K562 (cell line): ENCODE measurements at regions not wholly inside any gene's neighbourhood (a gene's known extent, or its start where the extent isn't known, plus 50 kb on each side); places are given as distances from the start of the nearest gene placed in this dataset.

ENCODE experiments used
- ATAC-seq: fragments of 200-7000 bp; cut with Tn5 transposase; 3 replicates; pipeline ENCODE4 v1.9.1; 2020; ENCODE audit warnings: moderate library complexity
- BruUV-seq: library from RNA; stranded (reverse); fragments of 400-500 nt; replicated peaks from 2 replicates; lab custom pipeline; 2021; lab: Mats Ljungman, UMichigan
- CTCF ChIA-PET: fragments of 300-600 bp; formaldehyde crosslinking; extraction: SDS; loops from one replicate; lab custom pipeline; 2021; ENCODE audit warnings: low intra/inter-chr PET ratio; lab: Yijun Ruan, JAX
- POLR2A ChIA-PET: fragments of 300-600, 350-650 bp; sonication (Branson Sonifier 250); formaldehyde crosslinking; extraction: SDS; loops from one replicate; lab custom pipeline; 2021; ENCODE audit warnings: antibody characterized with exemption, inconsistent platforms; lab: Yijun Ruan, JAX
- DNase-seq, 4 experiments: peaks; one replicate each; pipeline versions ENCODE4 v3.0.0 to v3.0.0-alpha.2; 2011 to 2018; ENCODE audit warnings: low spot score in 3 of 4, mixed read lengths in 3 of 4; ENCODE audit errors: extremely low read depth in 1 of 4
- FAIRE-seq: peaks from 2 replicates; lab custom pipeline; 2011; peaks lifted over from hg19 to GRCh38; lab: Jason Lieb, UNC
- H2AFZ ChIP-seq: 2 replicates; pipeline ENCODE4 v1.6.0; 2011; ENCODE audit warnings: low read depth, low read length, control low read depth, inconsistent platforms
- H3K27ac ChIP-seq: fragments of 200-600 bp; 3 replicates; pipeline ENCODE4 v1.8.0; 2011; ENCODE audit warnings: low read depth, mild to moderate bottlenecking, control low read depth, inconsistent platforms, low read length, moderate library complexity, mixed read lengths; ENCODE audit errors: extremely low read depth
- H3K27me3 ChIP-seq, 2 experiments: fragments of 300-600 bp in 1 of 2; 2 replicates in 1 of 2; 3 replicates in 1 of 2; pipeline versions ENCODE4 v1.6.0 to v1.8.0; 2011; ENCODE audit warnings: inconsistent platforms in 2 of 2, low read length in 2 of 2, mild to moderate bottlenecking in 1 of 2, mixed read lengths in 1 of 2, moderate library complexity in 1 of 2; ENCODE audit not compliant: control insufficient read depth in 2 of 2, insufficient read depth in 2 of 2
- H3K36me3 ChIP-seq: fragments of 300-600 bp; 3 replicates; pipeline ENCODE4 v1.8.0; 2011; ENCODE audit warnings: mild to moderate bottlenecking, low read length, inconsistent platforms; ENCODE audit not compliant: control insufficient read depth, insufficient read depth
- H3K4me1 ChIP-seq, 2 experiments: fragments of 200-600 bp in 1 of 2; replicated peaks in 1 of 2; 2 replicates in 1 of 2; 3 replicates in 1 of 2; pipeline versions ENCODE4 v1.5.1 to v1.8.0; 2011; ENCODE audit warnings: inconsistent platforms in 2 of 2, low read length in 2 of 2, mild to moderate bottlenecking in 1 of 2, mixed read lengths in 1 of 2, moderate library complexity in 1 of 2; ENCODE audit not compliant: control insufficient read depth in 2 of 2, insufficient read depth in 2 of 2
- H3K4me2 ChIP-seq: 2 replicates; pipeline ENCODE4 v1.6.1; 2011; ENCODE audit warnings: low read length, control low read depth, inconsistent platforms, mixed read lengths; ENCODE audit not compliant: insufficient read depth
- H3K4me3 ChIP-seq: fragments of 200-600 bp; sonication (generic), shearing (Covaris generic); 2 replicates; pipeline ENCODE4 v1.5.1; 2016; ENCODE audit warnings: control low read depth, inconsistent platforms
- H3K79me2 ChIP-seq: fragments of 200-600 bp; 3 replicates; pipeline ENCODE4 v1.8.0; 2011; ENCODE audit warnings: low read length, inconsistent platforms; ENCODE audit not compliant: control insufficient read depth, insufficient read depth
- H3K9ac ChIP-seq, 2 experiments: 2 replicates each; pipeline versions ENCODE4 v1.6.0 to v1.6.1; 2011; ENCODE audit warnings: low read depth in 2 of 2, low read length in 2 of 2, control low read depth in 1 of 2, inconsistent platforms in 1 of 2, mild to moderate bottlenecking in 1 of 2, mixed read lengths in 1 of 2; ENCODE audit not compliant: insufficient read depth in 1 of 2
- H3K9me1 ChIP-seq: one replicate; pipeline ENCODE4 v1.6.0; 2011; ENCODE audit warnings: inconsistent platforms, mild to moderate bottlenecking, low read length, moderate library complexity; ENCODE audit not compliant: control insufficient read depth, insufficient read depth
- H3K9me3 ChIP-seq: replicated peaks from 2 replicates; pipeline ENCODE4 v1.5.1; 2011; ENCODE audit warnings: low read depth, low read length, inconsistent platforms; ENCODE audit not compliant: control insufficient read depth, insufficient read depth
- H4K20me1 ChIP-seq: replicated peaks from 2 replicates; pipeline ENCODE4 v1.6.1; 2011; ENCODE audit warnings: low read length, inconsistent platforms, mixed read lengths; ENCODE audit not compliant: control insufficient read depth, insufficient read depth
- BCL6 ChIP-seq: fragments of 250-450 bp; sonication (Bioruptor Pico); IDR thresholded peaks from 2 replicates; pipeline ENCODE4 v1.4.0; 2020
- E4F1 ChIP-seq: fragments of 250-450 bp; sonication (Bioruptor Pico); IDR thresholded peaks from 2 replicates; pipeline ENCODE4 v1.5.0; 2021; ENCODE audit warnings: mild to moderate bottlenecking, borderline replicate concordance
- HMBOX1 ChIP-seq: sonication (generic); IDR thresholded peaks from 2 replicates; pipeline ENCODE4 v1.6.1; 2016
- HNRNPK ChIP-seq: fragments of 200-400 bp; formaldehyde crosslinking; IDR thresholded peaks from one replicate; pipeline ENCODE4 v1.6.1; 2018; ENCODE audit warnings: mild to moderate bottlenecking, low read depth, low read length; ENCODE audit not compliant: poor library complexity, severe bottlenecking
- MLLT1 ChIP-seq, 2 experiments: fragments of 450-650 bp; IDR thresholded peaks; 2 replicates each; pipeline ENCODE4 v1.6.1; 2016
- NR1H2 ChIP-seq: sonication (generic); formaldehyde crosslinking; IDR thresholded peaks from 2 replicates; pipeline ENCODE4 v1.4.0; 2020; ENCODE audit warnings: mild to moderate bottlenecking, missing genetic modification reagents
- POLR2A ChIP-seq: fragments of 450-650 bp; conservative IDR thresholded peaks from 2 replicates; pipeline ENCODE4 v1.6.1; 2016
- POLR3G ChIP-seq: IDR thresholded peaks from 2 replicates; pipeline ENCODE4 v1.6.1; 2011; ENCODE audit not compliant: insufficient read length, insufficient replicate concordance; ENCODE audit errors: extremely low read depth
- RBM22 ChIP-seq: fragments of 200-400 bp; formaldehyde crosslinking; IDR thresholded peaks from 2 replicates; pipeline ENCODE4 v1.6.1; 2018; ENCODE audit warnings: low read length, low read depth; ENCODE audit not compliant: poor library complexity, severe bottlenecking
- SLC30A9 ChIP-seq: fragments of 250-450 bp; sonication (Bioruptor Pico); IDR thresholded peaks from 2 replicates; pipeline ENCODE4 v1.8.0; 2022; ENCODE audit warnings: mild to moderate bottlenecking, moderate library complexity
- SMAD4 ChIP-seq: fragments of 250-450 bp; sonication (Bioruptor Pico); conservative IDR thresholded peaks from 2 replicates; pipeline ENCODE4 v1.8.0; 2021; ENCODE audit warnings: inconsistent platforms, mild to moderate bottlenecking, moderate library complexity
- THAP12 ChIP-seq: fragments of 250-450 bp; sonication (Bioruptor Pico); IDR thresholded peaks from 2 replicates; pipeline ENCODE4 v1.9.0; 2021; ENCODE audit warnings: mild to moderate bottlenecking, inconsistent platforms
- WGBS: fragments of 100-300 bp; shearing (Covaris generic); methylation state at CpG from one replicate; pipeline ENCODE4 v1.1.6; 2016; ENCODE audit warnings: low coverage, mixed read lengths; ENCODE audit not compliant: insufficient coverage; ENCODE audit errors: missing lambda C conversion rate; 5-methylcytosine and 5-hydroxymethylcytosine counted together
- in situ Hi-C: fragments of 300-500 bp; cut with MboI; formaldehyde crosslinking; loops from 4 replicates; pipeline ENCODE4 v1.15.0; 2018; ENCODE audit warnings: inconsistent platforms, mixed read lengths
- intact Hi-C: fragments of 100-400 bp; cut with micrococcal nuclease; formaldehyde crosslinking; loops from 2 replicates; pipeline ENCODE4 v1.14.2; 2022
- TF ChIP-seq, protein P1 (sequence below): fragments of 250-450 bp; sonication (Bioruptor Pico); IDR thresholded peaks from 2 replicates; pipeline ENCODE4 v1.5.0; 2022; ENCODE audit warnings: mild to moderate bottlenecking

- no peak for TF ChIP-seq E4F1 (CRISPR knock-in tag)
These were observed 190.3 kb downstream of the LPIN1 start (continued) for GRCh38 chr2:11936761-11937160.

- WGBS, result 77% methylated on average over 11 of the region's 11 CpGs
- H3K27me3 ChIP-seq, result no peaks in the 10 kb centered on the region
- H3K9ac ChIP-seq, result no peak overlapping the region
- BruUV-seq, result no TSS peak
- in situ Hi-C loops, result no loop called here
- H2AFZ ChIP-seq, result no peak overlapping the region
- ATAC-seq, result no peak
- no peak overlapping the region for H3K27ac ChIP-seq
- H3K9me3 ChIP-seq, result no peaks in the 10 kb centered on the region
- H3K36me3 ChIP-seq, result no peaks in the 10 kb centered on the region
- POLR2A ChIA-PET, result no interaction called here
- CTCF ChIA-PET, result no interaction called here
- DNase-seq, result no peak
- intact Hi-C loops, result no loop called here
- no peaks in the 10 kb centered on the region for H4K20me1 ChIP-seq
- H3K4me3 ChIP-seq, result no peak overlapping the region
- H3K4me2 ChIP-seq, result no peak overlapping the region
- FAIRE-seq, result no peak
- no peaks in the 10 kb centered on the region for H3K9me1 ChIP-seq
- peaks cover 9 to 29% of the 10 kb centered on the region in 2 experiments for H3K4me1 ChIP-seq
- no peaks in the 10 kb centered on the region for H3K79me2 ChIP-seq
- no peak for TF ChIP-seq HMBOX1
- TF ChIP-seq POLR3G, result no peak
- TF ChIP-seq THAP12 (CRISPR knock-in tag), result no peak
- TF ChIP-seq, protein P1, sequence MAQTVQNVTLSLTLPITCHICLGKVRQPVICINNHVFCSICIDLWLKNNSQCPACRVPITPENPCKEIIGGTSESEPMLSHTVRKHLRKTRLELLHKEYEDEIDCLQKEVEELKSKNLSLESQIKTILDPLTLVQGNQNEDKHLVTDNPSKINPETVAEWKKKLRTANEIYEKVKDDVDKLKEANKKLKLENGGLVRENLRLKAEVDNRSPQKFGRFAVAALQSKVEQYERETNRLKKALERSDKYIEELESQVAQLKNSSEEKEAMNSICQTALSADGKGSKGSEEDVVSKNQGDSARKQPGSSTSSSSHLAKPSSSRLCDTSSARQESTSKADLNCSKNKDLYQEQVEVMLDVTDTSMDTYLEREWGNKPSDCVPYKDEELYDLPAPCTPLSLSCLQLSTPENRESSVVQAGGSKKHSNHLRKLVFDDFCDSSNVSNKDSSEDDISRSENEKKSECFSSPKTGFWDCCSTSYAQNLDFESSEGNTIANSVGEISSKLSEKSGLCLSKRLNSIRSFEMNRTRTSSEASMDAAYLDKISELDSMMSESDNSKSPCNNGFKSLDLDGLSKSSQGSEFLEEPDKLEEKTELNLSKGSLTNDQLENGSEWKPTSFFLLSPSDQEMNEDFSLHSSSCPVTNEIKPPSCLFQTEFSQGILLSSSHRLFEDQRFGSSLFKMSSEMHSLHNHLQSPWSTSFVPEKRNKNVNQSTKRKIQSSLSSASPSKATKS (CRISPR knock-in tag), result no peak
- no peak for TF ChIP-seq SLC30A9 (CRISPR knock-in tag)
- TF ChIP-seq NR1H2 (CRISPR knock-in tag), result no peak
- no peak for TF ChIP-seq RBM22
- TF ChIP-seq POLR2A, result no peak
- TF ChIP-seq SMAD4, result no peak
- no peak for TF ChIP-seq BCL6
- no peak for TF ChIP-seq HNRNPK
- no peak for TF ChIP-seq MLLT1 (IDR thresholded peaks at IDR 0.05)
These were observed 191.8 kb downstream of the LPIN1 start for GRCh38 chr2:11938196-11938595.
